ENCODE measurements at regions not wholly inside any gene's neighbourhood (a gene's known extent, or its start where the extent isn't known, plus 50 kb on each side); places are given as distances from the start of the nearest gene placed in this dataset.

GRCh38 chr22:45112136-45112879, 51.4 kb upstream of the NUP50 start:
- WGBS, 2 donors: 74 to 83% methylated on average over 5 of the region's 5 CpGs
- DNase-seq: no peak

More at GRCh38 chr22:45112136-45112879, 51.4 kb upstream of the NUP50 start:
- Histone ChIP-seq H3K4me1 (no peaks in the 10 kb centered on the region), H3K9me3 (peaks cover 0 to 22% (median 0%) of the 10 kb centered on the region in 11 donors), H3K4me3 (no peak overlapping the region), H3K27ac (no peak overlapping the region), H3K36me3 (no peaks in the 10 kb centered on the region), H3K27me3 (peaks cover 0 to 20% (median 4%) of the 10 kb centered on the region in 7 donors)
- intact Hi-C loops (cut with DNase I): no loop called here
- no peak for TF ChIP-seq CTCF (IDR thresholded peaks at IDR 0.05)
- peak in 1 of 8 donors; percentile 39 for ATAC-seq

Measured in heart right ventricle (tissue), 16 donors.